A673 (cell line): ENCODE measurements at regions not wholly inside any gene's neighbourhood (a gene's known extent, or its start where the extent isn't known, plus 50 kb on each side); places are given as distances from the start of the nearest gene placed in this dataset.

ENCODE experiments used
- BruUV-seq: library from RNA; stranded (reverse); fragments of 400-500 nt; replicated peaks from 2 replicates; lab custom pipeline; 2021; lab: Mats Ljungman, UMichigan
- CTCF ChIA-PET: fragments of 300-600 bp; sonication (Branson Sonifier 250); formaldehyde crosslinking; loops from one replicate; lab custom pipeline; 2022; ENCODE audit warnings: antibody characterized with exemption; lab: Charles Lee
- POLR2A ChIA-PET: fragments of 300-600 bp; sonication (Branson Sonifier 250); formaldehyde crosslinking; loops from one replicate; lab custom pipeline; 2022; ENCODE audit warnings: antibody characterized with exemption; ENCODE audit not compliant: low non-redundant PET; lab: Charles Lee
- DNase-seq: peaks from one replicate; pipeline ENCODE4 v3.0.0-alpha.2; 2015; ENCODE audit warnings: low spot score
- H3K27ac ChIP-seq: fragments of 200-600 bp; sonication (generic); 2 replicates; pipeline ENCODE4 v1.5.1; 2016; ENCODE audit warnings: mixed run types, low read depth, mild to moderate bottlenecking, mixed read lengths, antibody characterized with exemption, low read length; ENCODE audit not compliant: poor library complexity, severe bottlenecking
- H3K27me3 ChIP-seq: fragments of 200-600 bp; sonication (generic); replicated peaks from 2 replicates; pipeline ENCODE4 v1.6.1; 2017; ENCODE audit warnings: mixed run types, low read depth, mild to moderate bottlenecking, mixed read lengths, antibody characterized with exemption, low read length; ENCODE audit not compliant: insufficient read depth, poor library complexity
- H3K36me3 ChIP-seq: fragments of 200-600 bp; sonication (generic); 2 replicates; pipeline ENCODE4 v1.6.1; 2016; ENCODE audit warnings: mixed run types, mild to moderate bottlenecking, mixed read lengths, antibody characterized with exemption, low read length; ENCODE audit not compliant: insufficient read depth, poor library complexity, severe bottlenecking
- H3K4me1 ChIP-seq: fragments of 200-600 bp; sonication (generic); 2 replicates; pipeline ENCODE4 v1.6.1; 2017; ENCODE audit warnings: mixed run types, mild to moderate bottlenecking, mixed read lengths, antibody characterized with exemption, low read length; ENCODE audit not compliant: insufficient read depth, poor library complexity, severe bottlenecking
- H3K4me3 ChIP-seq: fragments of 200-600 bp; sonication (generic); 2 replicates; pipeline ENCODE4 v1.5.1; 2016; ENCODE audit warnings: low read depth, mixed run types, mild to moderate bottlenecking, mixed read lengths, low read length; ENCODE audit not compliant: poor library complexity, severe bottlenecking
- H3K9me3 ChIP-seq: fragments of 200-600 bp; sonication (generic); 2 replicates; pipeline ENCODE4 v1.6.1; 2016; ENCODE audit warnings: mixed run types, low read depth, mild to moderate bottlenecking, mixed read lengths, antibody characterized with exemption, low read length; ENCODE audit not compliant: poor library complexity, severe bottlenecking
- EZH2 ChIP-seq: fragments of 200-600 bp; sonication (generic); IDR thresholded peaks from 2 replicates; pipeline ENCODE4 v1.6.1; 2017; ENCODE audit warnings: borderline replicate concordance, low read depth, mild to moderate bottlenecking, mixed read lengths, antibody characterized with exemption, low read length; ENCODE audit not compliant: poor library complexity, severe bottlenecking
- intact Hi-C: fragments of 100-400 bp; cut with micrococcal nuclease; formaldehyde crosslinking; loops from one replicate; pipeline ENCODE4 v1.10.0; 2022; ENCODE audit not compliant: unreplicated experiment
- TF ChIP-seq, protein P1 (sequence below): fragments of 300-800, 200-600 bp; sonication (generic); conservative IDR thresholded peaks from 2 replicates; pipeline ENCODE4 v1.5.1; 2017; ENCODE audit warnings: low read depth, mild to moderate bottlenecking, antibody characterized with exemption, low read length, moderate library complexity, mixed read lengths

DNA sequence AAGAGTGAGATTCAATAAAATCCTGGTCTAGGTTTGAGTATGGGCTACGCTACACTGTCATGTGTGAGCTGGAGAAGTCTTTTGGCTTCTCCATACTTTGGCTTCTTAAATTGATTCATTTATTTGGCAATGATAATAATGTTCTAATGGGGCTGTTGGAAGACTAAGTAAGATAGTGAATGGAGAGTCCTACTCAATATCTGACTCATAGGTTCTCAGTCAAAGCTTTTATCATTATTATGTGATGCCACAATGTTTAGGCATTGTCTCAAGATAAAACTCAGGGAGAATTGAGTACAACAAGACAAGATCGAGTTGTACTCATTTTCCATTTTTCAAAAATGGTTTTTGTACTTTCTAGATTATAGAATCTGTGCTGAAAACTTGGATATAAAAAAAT is 92.5 kb upstream of the VEGFC start:
- BruUV-seq: no TSS peak
- H3K4me1 ChIP-seq: no peaks in the 10 kb centered on the region
- DNase-seq: no peak
- TF ChIP-seq, protein P1, sequence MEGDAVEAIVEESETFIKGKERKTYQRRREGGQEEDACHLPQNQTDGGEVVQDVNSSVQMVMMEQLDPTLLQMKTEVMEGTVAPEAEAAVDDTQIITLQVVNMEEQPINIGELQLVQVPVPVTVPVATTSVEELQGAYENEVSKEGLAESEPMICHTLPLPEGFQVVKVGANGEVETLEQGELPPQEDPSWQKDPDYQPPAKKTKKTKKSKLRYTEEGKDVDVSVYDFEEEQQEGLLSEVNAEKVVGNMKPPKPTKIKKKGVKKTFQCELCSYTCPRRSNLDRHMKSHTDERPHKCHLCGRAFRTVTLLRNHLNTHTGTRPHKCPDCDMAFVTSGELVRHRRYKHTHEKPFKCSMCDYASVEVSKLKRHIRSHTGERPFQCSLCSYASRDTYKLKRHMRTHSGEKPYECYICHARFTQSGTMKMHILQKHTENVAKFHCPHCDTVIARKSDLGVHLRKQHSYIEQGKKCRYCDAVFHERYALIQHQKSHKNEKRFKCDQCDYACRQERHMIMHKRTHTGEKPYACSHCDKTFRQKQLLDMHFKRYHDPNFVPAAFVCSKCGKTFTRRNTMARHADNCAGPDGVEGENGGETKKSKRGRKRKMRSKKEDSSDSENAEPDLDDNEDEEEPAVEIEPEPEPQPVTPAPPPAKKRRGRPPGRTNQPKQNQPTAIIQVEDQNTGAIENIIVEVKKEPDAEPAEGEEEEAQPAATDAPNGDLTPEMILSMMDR: no peak
- TF ChIP-seq EZH2: no peak
- intact Hi-C loops: no loop called here
- H3K27ac ChIP-seq: no peak overlapping the region
- ChIA-PET CTCF (no interaction called here), POLR2A (no interaction called here)
- H3K36me3 ChIP-seq: no peaks in the 10 kb centered on the region
- no peak overlapping the region for H3K4me3 ChIP-seq
- H3K9me3 ChIP-seq: no peaks in the 10 kb centered on the region
- H3K27me3 ChIP-seq: peaks cover 43% of the 10 kb centered on the region

DNA sequence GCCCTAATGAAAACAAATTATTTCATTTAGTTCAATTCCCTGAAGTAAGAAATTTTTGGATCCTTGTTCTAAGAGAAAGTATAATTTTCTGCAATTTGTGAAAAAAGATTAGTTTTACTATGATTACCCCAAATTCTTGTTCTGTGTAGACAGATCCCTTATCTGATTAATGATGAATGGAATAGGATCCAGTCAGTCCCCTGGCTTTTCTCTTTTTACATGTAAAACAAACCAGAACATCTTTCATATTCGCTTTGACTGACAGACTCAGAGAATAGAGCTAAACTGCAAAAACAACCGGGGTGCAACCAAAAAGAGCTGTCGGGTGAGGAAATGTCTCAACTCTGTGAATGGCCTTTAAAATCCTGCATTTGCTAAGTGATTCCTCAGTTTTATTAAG is 93.4 kb upstream of the VEGFC start:
- Histone ChIP-seq H3K9me3 (no peaks in the 10 kb centered on the region), H3K36me3 (no peaks in the 10 kb centered on the region), H3K4me3 (no peak overlapping the region), H3K4me1 (no peaks in the 10 kb centered on the region), H3K27me3 (peaks cover 43% of the 10 kb centered on the region), H3K27ac (no peak overlapping the region)
- DNase-seq: no peak
- intact Hi-C loops: no loop called here
- POLR2A ChIA-PET: no interaction called here
- TF ChIP-seq, protein P1: no peak
- TF ChIP-seq EZH2: no peak
- BruUV-seq: no TSS peak
- CTCF ChIA-PET: no interaction called here

DNA sequence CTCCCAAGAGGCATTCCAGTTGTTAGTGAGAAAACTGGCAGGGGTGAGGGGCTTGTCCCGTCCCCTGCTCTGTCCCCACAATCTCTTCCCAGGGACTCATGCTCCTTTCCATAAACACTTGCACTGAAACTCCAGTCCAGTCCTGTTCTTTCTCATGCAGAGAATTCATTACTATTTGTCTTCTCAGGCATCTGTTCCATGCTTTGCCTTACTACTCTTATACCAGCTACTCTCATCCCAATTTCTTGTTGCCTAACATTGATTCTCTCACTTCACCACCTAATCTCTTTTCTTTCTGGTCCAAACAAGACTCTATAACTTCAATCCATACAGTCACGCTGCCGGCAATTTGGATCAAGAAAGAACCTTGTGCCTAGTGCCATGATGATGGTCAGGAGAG is 97.1 kb upstream of the VEGFC start:
- no peak for DNase-seq
- Histone ChIP-seq H3K36me3 (no peaks in the 10 kb centered on the region), H3K27ac (no peak overlapping the region), H3K27me3 (peaks cover 30% of the 10 kb centered on the region), H3K4me3 (no peak overlapping the region), H3K4me1 (no peaks in the 10 kb centered on the region), H3K9me3 (no peaks in the 10 kb centered on the region)
- TF ChIP-seq, protein P1: no peak
- TF ChIP-seq EZH2: no peak
- BruUV-seq: no TSS peak
- ChIA-PET CTCF (no interaction called here), POLR2A (no interaction called here)
- intact Hi-C loops: no loop called here
